ENCODE measurements at regions not wholly inside any gene's neighbourhood (a gene's known extent, or its start where the extent isn't known, plus 50 kb on each side); places are given as distances from the start of the nearest gene placed in this dataset.

GRCh38 chr2:207289295-207290018, 123.7 kb upstream of the KLF7 start:
- DNase-seq (ENCODE audit: low read depth, low spot score), result no peak

GRCh38 chr2:207290833-207291624, 125.3 kb upstream of the KLF7 start:
- DNase-seq (ENCODE audit: low read depth, low spot score), result no peak

DNA sequence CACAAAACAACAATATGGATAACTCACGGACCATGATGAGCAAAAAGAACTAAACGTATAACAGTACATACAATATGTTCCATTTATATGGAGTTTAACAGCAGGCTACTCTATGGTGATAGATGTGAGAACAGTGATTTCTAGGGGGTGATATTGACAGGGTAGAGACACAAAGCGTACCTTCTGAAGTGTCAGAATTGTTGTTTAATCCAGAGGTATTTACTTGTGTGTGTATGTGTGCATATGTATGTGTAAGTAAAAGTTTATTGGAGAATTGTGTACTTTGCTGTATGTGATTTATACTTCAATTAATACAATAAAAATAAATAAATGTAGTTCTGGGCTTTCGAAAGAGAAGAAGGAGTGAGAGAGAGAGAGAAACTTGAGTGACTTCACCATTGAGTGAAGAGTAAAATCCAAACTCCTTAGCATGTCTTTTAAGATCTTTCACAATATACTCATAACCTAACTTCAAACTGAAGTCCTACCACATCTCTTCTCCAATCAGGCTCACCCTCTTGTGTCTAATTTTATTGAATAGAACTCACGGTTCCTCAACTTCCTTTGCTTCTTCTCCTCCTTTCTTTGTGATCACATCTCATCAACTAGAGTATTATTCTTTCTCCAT, 126.0 kb upstream of the KLF7 start:
- no peak for DNase-seq (ENCODE audit: low read depth, low spot score)

DNA sequence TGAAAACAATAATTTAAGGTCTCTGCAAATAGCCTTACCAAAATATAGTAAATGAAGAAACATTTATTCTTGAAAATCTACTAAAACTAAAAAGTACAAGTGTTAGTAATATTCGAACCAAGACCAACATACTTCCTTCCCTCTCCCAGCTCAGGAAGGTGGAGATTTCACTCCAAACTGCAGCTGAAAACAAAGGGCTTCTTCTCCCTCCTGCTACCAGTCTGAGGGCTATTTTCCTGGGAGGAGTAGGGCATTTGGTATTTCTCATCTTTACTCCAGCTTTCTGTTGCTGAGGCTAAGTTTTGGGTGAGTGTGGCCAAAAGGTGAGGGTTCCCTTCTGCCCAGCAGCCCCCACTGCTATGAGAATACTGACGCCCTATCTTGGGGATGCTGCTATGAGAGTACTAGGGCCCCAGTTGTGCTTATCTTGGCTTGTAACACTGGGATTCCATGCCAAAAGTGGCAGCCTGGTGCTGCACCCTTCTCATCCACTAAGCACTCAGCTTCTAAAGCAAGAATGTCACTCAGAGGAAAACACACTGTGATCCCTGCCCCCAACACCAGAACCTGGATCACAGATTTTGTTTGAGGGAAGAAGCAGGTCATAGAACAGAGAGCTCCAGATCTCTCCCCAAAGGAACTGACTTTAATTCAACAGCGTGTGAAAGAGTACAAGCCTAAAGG, 130.7 kb upstream of the KLF7 start:
- peak; percentile 42 for DNase-seq (ENCODE audit: low read depth, low spot score)

GRCh38 chr2:207300817-207301216, 135.1 kb upstream of the KLF7 start:
- DNase-seq (ENCODE audit: low read depth, low spot score), result no peak

DNA sequence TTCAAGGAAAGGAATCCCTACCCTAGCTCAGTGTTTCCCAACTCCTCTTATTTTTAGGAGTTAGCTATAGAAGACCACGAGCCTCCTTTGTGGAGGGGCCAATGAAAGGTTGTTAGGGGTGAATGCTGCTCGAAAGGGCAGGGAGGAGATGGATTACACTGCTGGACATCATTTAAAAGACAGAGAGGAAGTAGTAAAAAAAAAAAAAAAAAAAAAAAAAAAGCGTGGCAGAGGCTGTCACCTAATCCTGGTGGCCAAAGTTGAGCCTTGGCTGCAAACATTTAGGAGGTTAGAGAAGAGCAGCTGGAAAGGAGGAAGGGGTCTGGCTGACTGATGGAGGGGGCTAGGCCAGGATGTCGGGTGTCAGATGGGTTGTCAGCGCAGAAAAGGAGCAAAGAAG, 139.0 kb upstream of the KLF7 start:
- no peak for DNase-seq (ENCODE audit: low read depth, low spot score)

DNA sequence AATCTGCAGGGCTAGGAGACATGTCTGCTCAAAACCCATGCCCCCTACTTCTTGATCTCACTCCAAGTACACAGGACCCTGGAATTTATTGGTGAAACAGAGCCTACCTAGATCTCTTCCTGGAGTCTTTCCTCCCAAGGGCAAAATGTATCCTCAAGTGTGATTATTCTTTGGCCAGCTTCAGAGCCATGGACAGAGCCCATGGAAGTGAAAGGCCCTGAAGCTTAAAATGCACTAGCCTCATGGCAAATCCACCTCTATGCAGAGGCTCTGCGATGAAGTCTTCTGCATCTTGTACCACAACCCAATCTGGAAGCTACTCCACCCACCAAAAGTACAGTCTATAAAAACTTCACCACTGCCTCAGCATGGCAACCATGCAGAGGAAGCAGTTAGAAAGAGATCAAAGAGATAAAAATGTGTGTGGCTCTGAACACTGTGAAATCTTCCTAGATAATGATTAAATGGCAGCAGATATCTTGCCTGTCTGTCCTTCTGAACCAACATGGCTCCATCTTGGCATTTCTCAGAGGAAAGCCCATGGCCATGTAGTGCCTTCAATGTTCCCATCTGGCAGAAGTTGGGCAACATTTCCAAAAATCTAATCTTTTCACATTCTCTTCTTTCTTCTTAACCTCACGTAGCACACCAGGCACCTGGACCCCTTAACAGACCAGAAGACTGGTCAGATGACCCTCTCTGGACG, 142.9 kb upstream of the KLF7 start:
- DNase-seq (ENCODE audit: low read depth, low spot score), result no peak

- peak; percentile 34 for DNase-seq (ENCODE audit: low read depth, low spot score)
Measured at GRCh38 chr2:207311316-207312005, 145.7 kb upstream of the KLF7 start.

GRCh38 chr2:207312006-207312356, 146.2 kb upstream of the KLF7 start:
- DNase-seq (ENCODE audit: low read depth, low spot score), result no peak

DNA sequence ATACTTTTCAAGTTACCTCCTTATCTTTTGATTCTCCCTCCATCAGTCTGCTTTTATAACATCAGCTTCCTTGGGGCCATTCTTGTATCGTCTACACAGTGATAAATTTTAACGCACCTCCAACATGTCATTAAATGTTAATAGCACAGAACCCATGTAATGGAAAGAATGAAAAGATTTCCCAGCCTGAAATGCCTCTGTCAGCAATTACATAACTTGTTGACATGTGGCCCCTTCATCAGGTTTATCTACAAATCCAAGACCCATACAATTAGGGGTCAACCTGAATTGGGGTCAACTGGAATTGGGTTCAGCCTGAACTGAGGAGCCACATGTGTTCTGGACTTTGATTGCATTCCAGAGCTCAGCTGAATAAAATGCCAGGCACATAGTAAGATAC, 148.2 kb upstream of the KLF7 start:
- DNase-seq (ENCODE audit: low read depth, low spot score), result no peak

DNA sequence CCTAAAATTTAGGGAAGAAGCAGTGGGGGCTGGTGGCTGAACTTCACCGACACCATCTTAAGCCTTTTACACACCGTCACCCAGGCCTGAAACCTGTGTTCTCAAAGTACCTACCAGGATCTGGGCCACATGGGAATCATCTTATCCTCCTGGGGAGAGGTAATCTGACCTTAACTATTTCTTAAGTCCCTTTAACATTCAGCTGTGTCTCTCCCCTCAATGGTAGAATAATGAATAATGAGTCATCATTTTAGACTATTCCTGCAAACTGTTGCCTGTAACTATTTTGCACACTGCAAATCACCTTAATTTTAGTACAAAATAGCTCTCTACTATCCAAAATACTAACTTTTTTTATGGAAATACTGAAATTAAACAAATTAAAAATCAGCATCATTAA, 149.4 kb upstream of the KLF7 start:
- DNase-seq (ENCODE audit: low read depth, low spot score), result no peak

DNA sequence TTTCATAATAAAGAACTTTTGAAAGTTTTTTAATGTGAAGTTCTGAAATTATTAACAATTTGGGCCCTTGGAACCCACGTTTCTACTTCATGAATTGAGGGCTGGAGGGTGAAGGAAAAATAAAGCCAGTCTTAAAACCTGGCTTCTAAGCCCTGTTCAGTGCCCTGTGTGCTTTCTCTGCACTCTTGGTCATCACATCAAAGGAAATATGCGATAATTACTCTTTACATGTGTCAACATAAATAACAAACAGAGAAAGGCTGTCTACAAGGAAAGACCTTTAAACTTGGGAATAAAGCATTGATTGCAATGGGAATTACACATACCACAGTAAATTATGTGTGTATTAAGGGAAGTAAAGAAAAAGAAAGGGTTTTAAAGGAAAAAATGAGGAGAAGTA, 150.7 kb upstream of the KLF7 start:
- no peak for DNase-seq (ENCODE audit: low read depth, low spot score)

- DNase-seq (ENCODE audit: low read depth, low spot score), result no peak
Measured at GRCh38 chr2:207316906-207317305, 151.2 kb upstream of the KLF7 start.

GRCh38 chr2:207317378-207317984, 151.7 kb upstream of the KLF7 start:
- DNase-seq (ENCODE audit: low read depth, low spot score), result no peak

- DNase-seq (ENCODE audit: low read depth, low spot score), result peak; percentile 56
Measured at GRCh38 chr2:207318181-207318628, 152.5 kb upstream of the KLF7 start.

GRCh38 chr2:207319316-207319715, 153.6 kb upstream of the KLF7 start:
- no peak for DNase-seq (ENCODE audit: low read depth, low spot score)

GRCh38 chr2:207320381-207321159, 154.8 kb upstream of the KLF7 start:
- no peak for DNase-seq (ENCODE audit: low read depth, low spot score)

GRCh38 chr2:207321514-207321913, 155.8 kb upstream of the KLF7 start:
- no peak for DNase-seq (ENCODE audit: low read depth, low spot score)

GRCh38 chr2:207324001-207324400, 158.3 kb upstream of the KLF7 start:
- DNase-seq (ENCODE audit: low read depth, low spot score), result no peak

- no peak for DNase-seq (ENCODE audit: low read depth, low spot score)
Measured at GRCh38 chr2:207327513-207327912, 161.8 kb upstream of the KLF7 start.
